Smooth muscle cell (in vitro differentiated cells): ENCODE measurements at regions not wholly inside any gene's neighbourhood (a gene's known extent, or its start where the extent isn't known, plus 50 kb on each side); places are given as distances from the start of the nearest gene placed in this dataset.

Experiments used
- DNase-seq: peaks from one replicate; lab custom pipeline; 2025; ENCODE audit not compliant: unreplicated experiment; lab: John Stamatoyannopoulos, UW
- H2AFZ ChIP-seq: fragments of 200-600 bp; sonication (generic); 2 replicates; pipeline ENCODE4 v1.6.0; 2016; ENCODE audit warnings: antibody characterized with exemption, low read depth, mild to moderate bottlenecking
- H3F3A ChIP-seq: fragments of 200-600 bp; sonication (generic); 2 replicates; pipeline ENCODE4 v1.6.0; 2017; ENCODE audit warnings: antibody characterized with exemption, low read depth
- H3K27ac ChIP-seq: fragments of 200-600 bp; sonication (generic); 2 replicates; pipeline ENCODE4 v1.5.1; 2016; ENCODE audit warnings: low read depth, mild to moderate bottlenecking
- H3K27me3 ChIP-seq: fragments of 200-600 bp; sonication (generic); 2 replicates; pipeline ENCODE4 v1.6.1; 2016; ENCODE audit warnings: low read depth, mild to moderate bottlenecking
- H3K36me3 ChIP-seq: fragments of 200-600 bp; sonication (generic); 2 replicates; pipeline ENCODE4 v1.5.1; 2016; ENCODE audit warnings: low read depth
- H3K4me1 ChIP-seq: fragments of 200-600 bp; sonication (generic); 2 replicates; pipeline ENCODE4 v1.5.1; 2016; ENCODE audit warnings: low read depth
- H3K4me2 ChIP-seq: fragments of 200-600 bp; sonication (generic); 2 replicates; pipeline ENCODE4 v1.6.0; 2016; ENCODE audit warnings: mild to moderate bottlenecking
- H3K4me3 ChIP-seq: fragments of 200-600 bp; sonication (generic); 2 replicates; pipeline ENCODE4 v1.5.1; 2016; ENCODE audit warnings: mild to moderate bottlenecking
- H3K79me2 ChIP-seq: fragments of 200-600 bp; sonication (generic); 2 replicates; pipeline ENCODE4 v1.6.0; 2016; ENCODE audit warnings: low read depth, mild to moderate bottlenecking
- H3K9ac ChIP-seq: fragments of 200-600 bp; sonication (generic); 2 replicates; pipeline ENCODE4 v1.6.0; 2016; ENCODE audit warnings: low read depth
- H3K9me3 ChIP-seq: fragments of 200-600 bp; sonication (generic); replicated peaks from 2 replicates; pipeline ENCODE4 v1.5.1; 2016; ENCODE audit warnings: low read depth
- H4K20me1 ChIP-seq: fragments of 200-600 bp; sonication (generic); 2 replicates; pipeline ENCODE4 v1.6.0; 2016; ENCODE audit warnings: low read depth
- CTCF ChIP-seq: fragments of 200-600 bp; sonication (generic); IDR thresholded peaks from 2 replicates; pipeline ENCODE4 v1.5.1; 2017; ENCODE audit warnings: borderline replicate concordance, mild to moderate bottlenecking, antibody characterized with exemption; ENCODE audit not compliant: insufficient read depth, poor library complexity, severe bottlenecking
- WGBS: methylation state at CpG from one replicate; pipeline ENCODE4 v1.1.7; 2016; ENCODE audit warnings: low lambda C conversion rate; 5-methylcytosine and 5-hydroxymethylcytosine counted together

GRCh38 chr20:60953321-60953720 is 298.7 kb upstream of the CDH4 start:
- Histone ChIP-seq H2AFZ (no peak overlapping the region), H3K27ac (no peak overlapping the region), H3K36me3 (no peaks in the 10 kb centered on the region), H3K79me2 (no peaks in the 10 kb centered on the region), H3K4me1 (no peaks in the 10 kb centered on the region), H3K4me2 (no peak overlapping the region), H3K9ac (no peak overlapping the region), H3K9me3 (no peaks in the 10 kb centered on the region), H3K27me3 (no peaks in the 10 kb centered on the region), H3F3A (no peaks in the 10 kb centered on the region), H4K20me1 (no peaks in the 10 kb centered on the region), H3K4me3 (no peak overlapping the region)
- no peak for TF ChIP-seq CTCF
- no peak for DNase-seq
- WGBS: 84% methylated on average over 13 of the region's 13 CpGs

GRCh38 chr20:60955706-60956105 is 296.4 kb upstream of the CDH4 start:
- Histone ChIP-seq H3K4me3 (no peak overlapping the region), H3K4me2 (no peak overlapping the region), H3K4me1 (no peaks in the 10 kb centered on the region), H3K9ac (no peak overlapping the region), H3K79me2 (no peaks in the 10 kb centered on the region), H4K20me1 (no peaks in the 10 kb centered on the region), H3K36me3 (no peaks in the 10 kb centered on the region), H3K9me3 (no peaks in the 10 kb centered on the region), H3K27ac (no peak overlapping the region), H2AFZ (no peak overlapping the region), H3F3A (no peaks in the 10 kb centered on the region), H3K27me3 (no peaks in the 10 kb centered on the region)
- TF ChIP-seq CTCF: no peak
- WGBS: 52% methylated on average over 2 of the region's 2 CpGs
- DNase-seq: no peak

GRCh38 chr20:60956194-60956593 is 295.9 kb upstream of the CDH4 start:
- no peaks in the 10 kb centered on the region for H3K36me3 ChIP-seq
- no peaks in the 10 kb centered on the region for H4K20me1 ChIP-seq
- H3K9ac ChIP-seq: no peak overlapping the region
- 72% methylated on average over 4 of the region's 4 CpGs for WGBS
- no peak for DNase-seq
- no peak overlapping the region for H3K4me2 ChIP-seq
- H3K4me3 ChIP-seq: no peak overlapping the region
- H3K9me3 ChIP-seq: no peaks in the 10 kb centered on the region
- H3K27me3 ChIP-seq: no peaks in the 10 kb centered on the region
- no peaks in the 10 kb centered on the region for H3K4me1 ChIP-seq
- no peak overlapping the region for H3K27ac ChIP-seq
- H2AFZ ChIP-seq: no peak overlapping the region
- no peak for TF ChIP-seq CTCF
- no peaks in the 10 kb centered on the region for H3F3A ChIP-seq
- H3K79me2 ChIP-seq: no peaks in the 10 kb centered on the region

- H3K4me3 ChIP-seq: no peak overlapping the region
- no peak overlapping the region for H3K9ac ChIP-seq
- H3K79me2 ChIP-seq: no peaks in the 10 kb centered on the region
- no peak overlapping the region for H3K4me2 ChIP-seq
- H4K20me1 ChIP-seq: no peaks in the 10 kb centered on the region
- no peaks in the 10 kb centered on the region for H3F3A ChIP-seq
- H3K27ac ChIP-seq: no peak overlapping the region
- DNase-seq: no peak
- TF ChIP-seq CTCF: no peak
- no peaks in the 10 kb centered on the region for H3K36me3 ChIP-seq
- H3K9me3 ChIP-seq: no peaks in the 10 kb centered on the region
- no peaks in the 10 kb centered on the region for H3K27me3 ChIP-seq
- no peaks in the 10 kb centered on the region for H3K4me1 ChIP-seq
- H2AFZ ChIP-seq: no peak overlapping the region
- 75% methylated on average over 3 of the region's 3 CpGs for WGBS
Observed at GRCh38 chr20:60957621-60958020, 294.4 kb upstream of the CDH4 start.
